Stimulated activated CD8-positive, alpha-beta memory T cell treated with anti-CD3 and anti-CD28 coated beads, Interleukin-7, amount 100 ng/mL, for 48 hours (primary cell): ENCODE measurements at regions not wholly inside any gene's neighbourhood (a gene's known extent, or its start where the extent isn't known, plus 50 kb on each side); places are given as distances from the start of the nearest gene placed in this dataset.
"Not testable (repeated sequence)": the region's sequence is repeated elsewhere in the genome, so short reads cannot be mapped to it uniquely, and the experiment has no call there.

Experiments
- DNase-seq, 2 donors: peaks; one replicate each; pipeline ENCODE4 v3.0.0-alpha.2; 2020; ENCODE audit warnings: low read depth in 1 of 2; ENCODE audit errors: extremely low read depth in 1 of 2

GRCh38 chr2:234203135-234203984 is 152.9 kb downstream of the SPP2 start:
- no peak for DNase-seq

- DNase-seq: no peak
These were observed 152.1 kb downstream of the SPP2 start for GRCh38 chr2:234202601-234203000.

- no peak for DNase-seq
These were observed 149.5 kb downstream of the SPP2 start for GRCh38 chr2:234199996-234200395.

GRCh38 chr2:234198976-234199375 is 148.5 kb downstream of the SPP2 start:
- DNase-seq: no peak

GRCh38 chr2:234195516-234195915 is 145.0 kb downstream of the SPP2 start:
- DNase-seq: no peak

- DNase-seq: no peak
These were observed 143.6 kb downstream of the SPP2 start for GRCh38 chr2:234193977-234194563.

- no peak for DNase-seq
These were observed 141.4 kb downstream of the SPP2 start for GRCh38 chr2:234191819-234192407.

GRCh38 chr2:234189786-234190300 is 139.3 kb downstream of the SPP2 start:
- DNase-seq: no peak

GRCh38 chr2:234189230-234189629 is 138.7 kb downstream of the SPP2 start:
- no peak for DNase-seq

- DNase-seq: no peak
These were observed 137.2 kb downstream of the SPP2 start for GRCh38 chr2:234187646-234188174.

- no peak for DNase-seq
These were observed 130.6 kb downstream of the SPP2 start for GRCh38 chr2:234181121-234181520.

- no peak for DNase-seq
These were observed 128.5 kb downstream of the SPP2 start for GRCh38 chr2:234179031-234179363.

GRCh38 chr2:234178330-234179030 is 128.0 kb downstream of the SPP2 start:
- no peak for DNase-seq

- no peak for DNase-seq
These were observed 125.1 kb downstream of the SPP2 start for GRCh38 chr2:234175649-234176048.

GRCh38 chr2:234174742-234175141 is 124.2 kb downstream of the SPP2 start:
- DNase-seq: no peak

GRCh38 chr2:234172532-234172931 is 122.0 kb downstream of the SPP2 start:
- no peak for DNase-seq

- DNase-seq: no peak
These were observed 121.6 kb downstream of the SPP2 start for GRCh38 chr2:234172066-234172465.

GRCh38 chr2:234171666-234172065 is 121.2 kb downstream of the SPP2 start:
- no peak for DNase-seq

GRCh38 chr2:234169674-234170073 is 119.2 kb downstream of the SPP2 start:
- no peak for DNase-seq

GRCh38 chr2:234168605-234169570 is 118.4 kb downstream of the SPP2 start:
- not testable (repeated sequence) for DNase-seq
